ENCODE measurements at regions not wholly inside any gene's neighbourhood (a gene's known extent, or its start where the extent isn't known, plus 50 kb on each side); places are given as distances from the start of the nearest gene placed in this dataset.

- TF ChIP-seq CTCF (IDR thresholded peaks at IDR 0.05; ENCODE audit: insufficient read depth, low read length) (no peak), REST (IDR thresholded peaks at IDR 0.05; ENCODE audit: insufficient replicate concordance, low read depth) (no peak), GABPA (IDR thresholded peaks at IDR 0.05; ENCODE audit: low read depth) (no peak), POLR2AphosphoS5 (IDR thresholded peaks at IDR 0.05; ENCODE audit: low read depth) (no peak)
Observed at GRCh38 chr7:115496006-115496405, 534.6 kb downstream of the TFEC start.

Measured in HL-60 (cell line).